Renal cortical epithelial cell (primary cell): ENCODE measurements at regions not wholly inside any gene's neighbourhood (a gene's known extent, or its start where the extent isn't known, plus 50 kb on each side); places are given as distances from the start of the nearest gene placed in this dataset.
A peak's percentile ranks its signal among the peaks of the same experiment; 100 is the strongest.

Source experiments
- DNase-seq: peaks from one replicate; pipeline ENCODE4 v3.0.0-alpha.2; 2011; ENCODE audit warnings: low read depth

DNA sequence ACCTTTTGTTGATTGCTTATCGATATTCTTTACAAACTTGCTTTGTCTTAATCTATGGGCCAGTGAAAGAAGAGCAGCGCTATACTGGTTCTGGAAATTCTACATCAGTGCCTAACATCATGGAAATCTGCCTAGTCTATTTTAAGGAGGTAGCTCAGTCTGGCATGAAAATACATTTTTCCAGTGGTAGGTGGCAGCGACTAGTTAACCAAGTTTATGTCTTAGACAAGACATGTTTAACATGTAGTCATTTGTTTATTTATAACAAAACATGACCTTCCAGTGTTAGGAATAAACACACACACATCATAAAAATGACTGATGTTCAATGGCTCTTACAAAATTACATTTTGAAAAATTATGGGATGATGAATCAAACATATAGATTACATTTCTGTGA is 336.0 kb upstream of the SOX5 start:
- no peak for DNase-seq

DNA sequence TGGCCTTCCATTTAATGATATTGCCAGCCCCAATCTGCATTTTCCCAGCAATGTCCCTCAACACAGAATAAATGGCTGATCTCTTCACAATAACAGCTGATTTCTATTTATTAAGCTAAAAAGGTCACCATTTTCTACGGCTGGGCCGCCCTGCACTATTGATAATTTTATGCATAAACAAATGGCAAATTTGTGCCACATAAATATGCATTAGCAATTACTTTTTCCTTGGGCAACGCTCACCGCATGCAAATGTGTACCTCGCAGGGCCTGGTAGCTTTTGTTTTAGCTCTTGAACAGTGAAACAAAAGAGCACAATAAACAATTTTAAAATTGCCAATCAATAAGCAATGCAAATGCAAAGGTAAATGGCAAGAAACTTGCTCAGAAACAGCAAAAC is 331.9 kb upstream of the SOX5 start:
- DNase-seq, result no peak

- DNase-seq, result no peak
These were observed 330.8 kb upstream of the SOX5 start for GRCh38 chr12:24280056-24280842.

- no peak for DNase-seq
These were observed 329.4 kb upstream of the SOX5 start for GRCh38 chr12:24278832-24279231.

DNA sequence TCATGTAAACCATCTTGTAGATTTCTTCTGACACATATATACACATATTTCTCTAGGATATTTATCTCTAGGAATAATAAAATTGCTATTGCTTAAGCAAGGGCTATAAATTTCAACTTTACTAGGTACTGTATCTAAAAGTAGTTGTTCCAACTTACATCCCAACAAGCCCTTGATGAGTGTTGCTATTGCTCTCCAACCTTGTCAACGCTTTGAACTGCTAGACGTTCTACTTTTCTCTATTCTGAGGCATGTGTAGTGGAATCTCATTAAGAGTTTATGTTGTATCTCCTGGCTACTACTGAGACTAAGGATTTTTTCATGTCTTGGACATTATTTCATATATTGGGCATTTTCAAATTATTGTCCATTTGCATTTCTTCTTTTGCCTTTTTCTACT is 321.5 kb upstream of the SOX5 start:
- DNase-seq, result no peak

GRCh38 chr12:24270464-24270863 is 321.0 kb upstream of the SOX5 start:
- no peak for DNase-seq

DNA sequence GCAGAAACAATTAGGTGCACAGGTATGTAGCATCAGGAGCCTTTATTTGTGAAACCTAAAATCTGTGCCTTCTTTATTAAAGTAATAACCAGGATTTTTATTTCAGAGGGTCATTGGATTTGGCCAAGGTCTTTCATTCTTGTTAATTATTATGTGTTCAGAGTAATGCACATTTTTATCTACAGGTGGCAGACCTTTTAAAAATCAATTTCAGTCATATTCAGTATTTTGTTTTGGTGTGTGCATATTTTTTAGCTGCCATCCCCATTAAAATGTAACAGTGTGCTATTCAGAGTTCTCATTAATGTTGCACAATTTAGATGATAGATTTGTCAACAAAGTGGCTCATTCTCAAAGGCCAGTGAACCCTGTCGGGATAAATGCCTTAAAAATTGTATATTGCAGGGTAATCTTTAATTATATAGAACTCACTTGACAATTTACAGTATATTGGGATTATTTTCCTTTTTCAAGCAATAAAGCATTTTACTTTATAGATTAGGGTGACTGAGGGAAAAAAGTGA is 319.3 kb upstream of the SOX5 start:
- DNase-seq, result peak; percentile 9

DNA sequence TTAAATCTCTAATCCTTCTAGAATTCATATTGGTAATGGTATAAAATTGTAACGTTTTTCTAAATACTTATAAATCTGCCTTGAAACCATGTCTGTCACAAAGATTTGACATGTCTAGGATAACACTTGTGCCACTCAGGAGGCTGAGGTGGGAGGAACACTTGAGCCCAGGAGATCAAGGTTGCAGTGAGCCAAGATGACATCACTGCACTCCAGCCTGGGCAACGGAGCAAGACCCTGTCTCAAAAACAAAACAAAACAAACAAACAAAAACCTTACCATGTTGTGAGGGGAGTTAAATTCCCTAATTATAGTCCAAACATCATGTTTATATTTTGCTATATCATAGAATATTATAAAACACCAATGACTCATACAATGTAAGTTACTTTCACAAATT is 317.5 kb upstream of the SOX5 start:
- DNase-seq, result no peak

DNA sequence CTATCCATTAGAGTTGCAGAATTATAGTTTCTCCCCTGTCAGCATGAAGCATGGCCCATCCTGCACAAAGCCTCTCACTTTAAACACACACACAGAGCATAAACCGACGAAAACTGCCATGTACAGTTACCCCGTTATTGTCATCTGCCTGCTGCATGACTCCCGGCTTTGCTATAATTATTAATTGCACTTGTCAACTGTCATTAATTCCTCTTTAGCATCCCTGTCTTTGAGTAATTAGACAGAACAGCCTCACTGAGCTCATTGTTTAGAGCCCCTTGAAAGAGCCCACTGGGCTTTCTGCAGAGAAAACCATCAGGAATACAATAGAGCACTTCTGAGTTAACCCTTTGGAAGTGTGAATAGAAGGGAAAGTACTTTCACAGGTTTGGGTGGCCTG is 307.2 kb upstream of the SOX5 start:
- no peak for DNase-seq

- DNase-seq, result no peak
These were observed 306.6 kb upstream of the SOX5 start for GRCh38 chr12:24255920-24256665.

DNA sequence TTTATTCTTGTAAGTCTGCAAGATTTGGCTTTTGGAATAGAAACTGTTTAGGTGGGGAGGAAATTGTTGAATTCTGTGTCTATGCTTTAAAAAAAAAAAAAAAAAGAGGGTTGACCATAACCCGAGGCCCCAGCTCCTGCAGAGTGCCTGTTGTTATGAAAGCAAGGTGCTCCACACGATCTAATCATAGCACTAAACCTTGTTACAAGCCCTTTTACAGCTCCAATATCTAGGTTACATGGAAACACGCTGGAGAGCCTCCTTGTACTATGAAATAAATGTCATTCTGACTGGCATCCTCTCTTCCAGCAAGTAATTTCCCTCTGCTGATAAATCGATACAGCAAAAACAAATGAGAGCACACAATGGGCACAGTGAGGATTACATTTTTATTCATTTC is 303.1 kb upstream of the SOX5 start:
- no peak for DNase-seq

DNA sequence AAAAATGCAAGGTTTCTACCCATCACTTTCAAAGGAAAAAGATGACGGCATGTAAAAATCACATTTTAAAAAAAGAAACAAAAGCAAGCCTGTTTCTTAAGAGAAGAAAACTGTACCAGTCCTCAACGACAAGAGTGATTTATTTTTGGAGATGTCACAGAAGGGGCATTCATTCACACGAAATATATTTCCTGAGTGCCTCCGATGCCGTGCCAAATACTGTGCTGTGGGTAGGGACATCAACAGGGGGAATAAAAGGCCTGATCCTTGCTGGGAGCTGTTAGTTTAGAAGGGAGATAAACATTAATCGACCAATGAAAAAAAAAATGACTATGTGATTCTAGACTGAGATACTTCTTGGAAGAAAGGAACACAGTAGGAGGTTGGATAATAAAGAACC is 297.5 kb upstream of the SOX5 start:
- DNase-seq, result no peak

DNA sequence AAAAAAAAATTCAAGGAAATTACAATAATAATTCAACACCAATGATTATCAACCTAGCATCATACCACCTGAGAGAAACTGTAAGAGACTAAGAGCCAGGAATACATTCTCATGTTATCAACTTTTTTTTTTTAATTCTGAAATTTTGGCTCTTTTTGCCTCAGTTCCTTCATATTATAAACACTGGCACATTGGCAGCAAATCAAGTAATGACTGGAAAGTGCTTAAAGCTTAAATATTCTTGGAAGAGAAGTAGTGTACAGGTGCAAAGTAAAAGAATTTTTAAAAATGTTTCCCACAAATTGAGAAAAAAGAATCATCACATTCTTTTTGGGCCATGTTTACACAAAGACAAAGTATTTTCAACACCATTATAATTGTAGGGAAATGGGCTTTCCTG is 296.9 kb upstream of the SOX5 start:
- no peak for DNase-seq

DNA sequence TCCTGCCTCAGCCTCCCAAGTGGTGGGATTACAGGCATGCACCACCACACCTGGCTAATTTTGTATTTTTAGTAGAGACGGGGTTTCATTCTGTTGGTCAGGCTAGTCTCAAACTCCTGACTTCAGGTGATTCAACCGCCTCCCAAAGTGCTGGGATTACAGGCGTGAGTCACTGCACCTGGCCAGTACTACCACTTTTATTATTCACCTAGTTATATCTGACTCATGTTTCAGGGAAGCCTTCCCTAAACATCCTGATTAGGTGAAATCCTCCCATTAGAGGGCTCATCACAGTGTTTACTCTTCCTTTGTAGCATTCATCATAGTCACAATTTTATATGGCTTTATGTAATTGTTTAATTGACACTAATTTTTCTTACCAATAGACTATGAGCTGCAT is 295.3 kb upstream of the SOX5 start:
- DNase-seq, result peak; percentile 28

DNA sequence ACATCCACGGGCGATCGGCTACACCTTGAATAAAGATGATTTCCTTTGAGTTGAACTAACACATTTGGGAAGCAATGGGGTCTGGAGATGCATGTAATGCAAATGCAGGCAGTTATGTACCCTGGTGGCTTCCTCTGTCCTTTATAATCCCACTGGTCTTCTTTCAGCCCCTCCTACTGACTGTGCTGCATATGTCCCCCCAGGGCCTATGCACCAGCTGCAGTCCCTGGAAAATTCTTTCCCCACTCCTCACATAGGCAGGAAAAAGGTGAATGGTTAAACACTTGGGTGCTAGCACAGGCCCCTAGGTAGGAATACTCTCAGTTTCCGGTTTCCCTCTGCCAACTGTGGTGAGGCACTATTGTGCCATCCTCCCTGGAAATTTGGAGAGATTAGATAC is 294.8 kb upstream of the SOX5 start:
- no peak for DNase-seq

- no peak for DNase-seq
These were observed 291.2 kb upstream of the SOX5 start for GRCh38 chr12:24240707-24241106.

DNA sequence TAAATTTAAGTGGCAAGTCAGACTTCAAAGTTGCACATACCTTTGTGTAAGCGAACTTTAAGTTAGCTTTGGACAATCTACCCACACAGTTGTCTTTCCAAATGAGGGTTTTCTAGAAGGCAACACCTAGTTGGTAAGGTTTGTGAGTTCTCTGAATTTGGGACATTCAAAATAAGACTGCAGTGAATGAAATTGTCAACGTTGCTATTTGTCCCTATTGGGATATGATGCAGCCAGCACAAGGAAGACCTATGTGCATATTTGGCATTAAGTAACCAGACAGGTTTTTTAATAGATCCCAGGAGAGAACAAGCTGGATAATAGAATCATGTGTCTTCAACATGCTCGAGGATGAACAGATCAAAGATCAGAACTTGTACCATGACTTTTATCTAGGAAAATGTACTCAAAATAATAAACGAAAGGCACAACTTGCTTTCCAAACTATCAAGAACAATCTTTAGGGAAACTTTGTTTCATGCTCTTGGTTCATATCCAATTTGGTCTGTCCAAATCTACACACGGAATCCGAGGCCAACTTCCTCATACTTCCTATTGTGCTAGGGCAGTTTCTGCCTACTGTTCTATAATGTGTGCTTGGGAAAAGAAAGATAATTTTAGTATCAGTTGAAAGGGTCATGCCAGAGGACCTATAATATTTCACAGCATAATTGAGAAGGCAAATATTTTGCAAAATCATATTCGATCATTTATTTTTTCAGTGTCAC is 284.2 kb upstream of the SOX5 start:
- DNase-seq, result no peak

DNA sequence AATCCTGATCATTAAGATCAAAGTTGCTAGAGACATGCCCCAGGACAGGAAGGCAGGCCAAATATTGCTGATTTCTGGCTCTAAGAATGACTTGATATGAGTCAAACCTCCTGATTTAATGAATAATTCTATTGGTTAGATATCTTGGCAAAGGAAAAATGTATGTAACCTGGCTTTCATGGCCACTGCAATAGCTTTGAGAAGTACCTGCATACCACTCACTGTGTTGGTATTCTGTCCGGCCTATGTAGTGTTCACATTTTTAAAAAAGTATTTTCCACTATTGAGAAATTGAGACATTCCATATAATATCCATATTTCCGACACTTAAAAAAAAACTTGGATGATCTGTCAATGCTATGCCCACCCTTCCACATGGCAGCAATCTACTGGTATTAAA is 283.1 kb upstream of the SOX5 start:
- DNase-seq, result no peak

DNA sequence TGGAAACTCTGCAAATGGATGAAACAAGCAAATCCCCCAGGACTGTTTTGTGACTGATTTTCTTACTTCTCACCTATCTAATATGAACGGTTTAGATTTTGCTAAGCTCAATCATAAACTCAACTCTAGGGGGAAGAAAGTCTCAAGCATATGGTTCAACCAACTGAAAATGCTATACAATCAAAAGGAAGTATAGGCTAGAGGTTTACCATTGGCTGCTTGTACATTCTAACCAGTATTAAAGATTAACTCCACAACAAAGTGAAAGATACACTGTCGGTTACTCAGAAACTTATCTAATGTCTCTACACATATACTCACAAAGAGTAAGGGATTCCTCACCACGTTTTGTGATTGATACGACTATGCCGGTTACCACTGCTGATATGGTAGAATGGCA is 281.8 kb upstream of the SOX5 start:
- no peak for DNase-seq

GRCh38 chr12:24230061-24230701 is 280.7 kb upstream of the SOX5 start:
- DNase-seq, result peak; percentile 13

DNA sequence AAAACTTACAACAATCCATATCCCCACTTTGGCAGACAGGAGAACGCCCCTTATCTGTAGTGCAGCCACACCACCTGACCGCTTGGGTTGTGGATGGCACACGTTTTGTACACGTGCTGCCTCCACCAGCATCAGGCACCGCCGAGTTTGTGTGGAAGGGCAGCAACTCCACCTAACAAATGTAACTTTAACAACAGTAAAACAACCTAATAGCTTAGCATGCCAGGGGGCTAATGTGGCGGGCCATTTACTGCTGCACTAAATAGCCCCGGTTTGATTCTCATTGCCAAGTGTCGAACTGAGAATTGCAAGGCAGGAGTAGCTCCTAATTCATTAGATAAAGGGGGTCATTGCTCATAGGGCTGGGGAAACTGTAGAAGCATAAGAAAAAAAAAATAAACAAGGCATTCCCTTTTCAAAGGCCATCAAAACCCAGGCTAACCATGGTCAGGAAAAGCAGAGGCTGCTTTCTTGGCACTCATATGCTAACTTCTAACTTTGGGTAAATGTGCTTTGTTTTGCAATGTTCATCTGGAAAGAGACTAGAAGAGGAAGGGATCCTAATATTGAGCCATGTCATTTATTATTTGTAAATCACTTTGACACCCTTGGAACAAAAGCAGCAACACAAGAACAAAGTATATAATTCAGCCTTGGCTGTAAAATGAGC is 279.7 kb upstream of the SOX5 start:
- DNase-seq, result no peak

DNA sequence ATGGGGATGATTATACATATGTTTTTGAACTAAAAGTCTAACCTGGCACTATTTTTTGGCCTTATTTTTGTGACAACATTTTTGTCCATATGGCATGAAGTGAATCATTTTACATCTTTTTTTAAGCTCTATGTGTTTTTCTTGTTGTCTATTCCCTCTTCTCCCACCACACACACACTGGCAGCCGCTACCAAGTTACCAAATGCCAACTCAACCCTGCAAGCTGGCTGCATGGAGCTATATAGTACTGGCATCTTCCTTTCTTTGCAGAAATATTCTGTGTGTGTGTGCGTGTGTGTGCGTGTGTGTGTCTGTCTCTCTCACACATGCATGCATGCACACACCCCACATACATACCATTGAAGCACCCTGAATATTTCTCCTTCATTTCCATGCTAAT is 278.9 kb upstream of the SOX5 start:
- DNase-seq, result no peak
